ENCODE measurements at regions not wholly inside any gene's neighbourhood (a gene's known extent, or its start where the extent isn't known, plus 50 kb on each side); places are given as distances from the start of the nearest gene placed in this dataset.
A peak's percentile ranks its signal among the peaks of the same experiment; 100 is the strongest.
"Not testable (repeated sequence)": the region's sequence is repeated elsewhere in the genome, so short reads cannot be mapped to it uniquely, and the experiment has no call there.

- DNase-seq: no peak
Observed at GRCh38 chr12:56872366-56872765, 61.8 kb downstream of the SDR9C7 start.

DNA sequence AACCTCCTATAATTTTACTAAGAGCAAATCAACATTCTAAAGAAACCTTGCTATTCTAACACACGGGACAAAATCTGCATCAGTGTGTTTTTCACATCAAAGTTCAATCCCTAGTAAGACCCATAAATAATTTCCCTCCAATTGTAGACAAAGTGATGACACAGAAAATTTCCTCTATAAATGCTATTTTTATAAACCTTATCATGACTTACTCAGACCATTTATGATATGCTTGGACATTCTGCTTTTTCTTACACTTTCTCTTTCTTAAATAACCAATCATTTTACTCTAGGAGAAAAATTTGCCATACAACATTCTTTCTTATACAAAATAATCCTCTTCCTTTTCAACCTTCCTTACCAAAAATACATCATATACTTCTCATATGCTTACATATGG lies 67.0 kb downstream of the SDR9C7 start:
- DNase-seq: no peak

DNA sequence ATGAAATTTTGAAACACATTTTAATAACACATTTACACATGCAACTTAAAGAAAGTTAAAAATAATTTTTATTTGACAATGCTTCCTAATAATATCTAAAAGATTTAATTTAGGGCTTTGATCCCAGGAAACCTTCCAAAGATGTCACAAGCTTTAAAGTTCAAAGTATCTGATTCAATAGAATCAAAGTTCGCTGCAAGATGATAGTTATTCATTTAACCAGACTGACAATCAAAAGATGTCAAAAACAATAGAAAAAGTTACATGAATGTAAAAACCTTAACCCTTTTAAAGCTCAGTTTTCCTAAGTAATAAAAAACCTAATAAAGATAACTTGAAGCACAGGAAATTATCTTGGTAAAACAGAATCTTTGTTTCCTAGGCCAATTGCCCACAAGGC lies 67.7 kb downstream of the SDR9C7 start:
- no peak for DNase-seq

- no peak for DNase-seq
Observed at GRCh38 chr12:56864318-56864717, 69.9 kb downstream of the SDR9C7 start.

DNA sequence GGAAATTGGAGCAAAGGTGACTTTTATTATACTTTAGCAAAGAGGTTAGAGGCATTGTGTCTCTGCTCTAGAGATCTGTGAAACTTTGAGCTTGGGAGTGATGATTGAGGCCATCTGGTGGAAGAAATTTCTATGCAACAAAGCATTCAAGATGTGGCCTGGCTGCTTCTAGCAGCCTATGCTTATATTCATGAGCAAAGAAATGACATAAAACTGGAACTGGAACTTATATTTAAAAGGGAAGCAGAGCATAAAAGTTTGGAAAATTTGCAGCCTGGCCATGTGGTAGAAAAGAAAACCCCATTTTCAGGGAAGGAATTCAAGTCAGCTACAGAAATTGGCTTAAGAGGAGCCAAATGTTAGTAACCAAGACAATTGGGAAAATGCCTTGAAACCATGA lies 70.4 kb downstream of the SDR9C7 start:
- no peak for DNase-seq

DNA sequence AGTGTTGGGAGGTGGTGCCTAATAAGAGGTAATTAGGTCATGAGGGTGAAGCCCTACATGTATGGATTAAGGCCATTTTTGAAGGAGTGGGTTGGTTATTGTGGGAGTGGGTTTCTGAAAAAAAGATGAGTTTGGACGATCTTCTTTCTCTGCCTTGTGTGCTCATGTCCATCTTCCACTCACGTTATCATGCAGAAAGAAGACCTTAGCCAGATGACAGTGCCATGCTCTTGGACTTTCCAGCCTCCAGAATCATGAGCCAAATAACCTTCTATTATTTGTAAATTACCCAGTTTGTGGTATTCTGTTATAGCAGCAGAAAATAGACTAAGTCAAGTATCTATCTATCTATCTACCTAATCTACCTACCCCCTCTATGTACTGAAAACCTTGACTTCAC lies 71.9 kb downstream of the SDR9C7 start:
- no peak for DNase-seq

GRCh38 chr12:56853392-56853978 lies 80.7 kb downstream of the SDR9C7 start:
- not testable (repeated sequence) for DNase-seq

DNA sequence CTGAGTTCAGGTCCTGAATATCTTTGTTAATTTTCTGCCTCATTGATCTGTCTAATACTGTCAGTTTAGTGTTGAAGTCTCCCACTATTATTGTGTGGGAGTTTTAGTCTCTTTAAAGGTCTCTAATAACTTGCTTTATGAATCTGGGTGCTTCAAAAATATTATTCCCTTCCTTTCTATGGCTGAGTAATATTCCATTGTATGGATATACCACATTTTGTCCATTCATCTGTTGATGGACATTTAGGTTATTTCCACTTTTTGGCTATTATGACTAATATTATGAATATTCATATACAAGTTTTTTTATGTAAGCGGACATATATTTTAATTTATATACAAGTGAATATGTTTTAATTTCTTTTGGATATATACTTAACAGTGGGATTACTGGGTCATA lies 82.7 kb downstream of the SDR9C7 start:
- DNase-seq: no peak

- DNase-seq: peak; percentile 15
Observed at GRCh38 chr12:56840922-56841321, 77.8 kb downstream of the HSD17B6 start.

DNA sequence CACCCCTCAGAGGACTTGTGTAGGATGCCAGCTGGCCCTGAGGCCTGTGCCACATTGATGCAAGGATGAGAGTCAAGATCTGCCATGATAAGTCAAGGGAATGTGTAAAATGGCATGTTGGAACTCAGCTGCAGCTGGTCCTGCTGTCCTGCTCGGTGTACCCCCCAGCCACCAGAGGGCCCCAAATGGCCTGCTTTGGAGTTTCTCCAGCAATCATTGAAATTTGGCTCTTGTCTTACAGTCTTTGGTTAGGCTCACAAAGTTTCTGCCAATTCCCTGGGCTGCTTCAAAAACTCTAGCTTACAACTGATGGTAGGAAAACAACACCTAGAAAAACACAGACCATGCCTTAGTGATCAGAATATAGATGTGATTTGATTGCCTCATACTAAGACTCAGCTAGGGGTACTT lies 76.8 kb downstream of the HSD17B6 start:
- peak; percentile 36 for DNase-seq

GRCh38 chr12:56839489-56839848 lies 76.3 kb downstream of the HSD17B6 start:
- DNase-seq: no peak

DNA sequence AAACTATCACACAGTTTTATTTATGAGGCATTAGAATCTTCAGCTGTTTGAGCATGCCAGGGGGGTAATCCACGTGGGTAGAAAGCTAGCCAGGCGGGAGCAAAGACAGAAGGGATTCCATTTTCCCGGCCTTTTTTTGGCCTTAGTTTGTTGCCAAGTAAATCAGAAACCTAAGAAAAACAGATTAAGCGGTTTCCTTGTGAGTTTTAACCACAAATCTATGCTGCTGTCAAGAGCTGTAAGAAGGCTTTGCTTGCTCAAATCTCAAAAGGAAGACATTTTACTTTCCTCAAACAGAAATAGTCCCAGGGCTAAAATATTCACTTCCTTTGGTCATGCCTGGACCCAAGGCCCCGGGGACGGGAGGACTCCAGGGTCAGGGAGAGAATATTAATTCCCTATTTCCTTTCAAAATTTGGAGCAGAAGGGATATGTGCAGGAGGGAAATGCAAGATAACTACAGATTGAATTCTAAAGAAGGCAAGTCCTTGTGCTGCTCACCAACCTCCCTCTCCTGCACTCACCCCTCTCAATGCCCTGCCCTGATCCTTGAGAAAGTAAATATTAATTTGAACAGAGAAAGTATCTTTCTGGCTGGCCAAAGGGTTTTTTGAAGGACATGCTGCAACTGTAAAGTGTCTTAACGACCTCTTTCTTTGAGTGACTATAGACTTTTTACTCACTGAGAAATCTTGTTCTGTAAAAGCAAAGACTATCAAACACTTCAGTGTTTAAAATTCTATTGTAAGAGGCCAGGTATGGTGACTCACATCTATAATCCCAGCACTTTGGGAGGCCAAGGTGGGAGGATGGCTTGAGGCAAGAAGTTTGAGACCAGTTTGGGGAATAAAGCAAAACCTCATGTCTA lies 75.7 kb downstream of the HSD17B6 start:
- no peak for DNase-seq
